ENCODE measurements at regions not wholly inside any gene's neighbourhood (a gene's known extent, or its start where the extent isn't known, plus 50 kb on each side); places are given as distances from the start of the nearest gene placed in this dataset.

DNA sequence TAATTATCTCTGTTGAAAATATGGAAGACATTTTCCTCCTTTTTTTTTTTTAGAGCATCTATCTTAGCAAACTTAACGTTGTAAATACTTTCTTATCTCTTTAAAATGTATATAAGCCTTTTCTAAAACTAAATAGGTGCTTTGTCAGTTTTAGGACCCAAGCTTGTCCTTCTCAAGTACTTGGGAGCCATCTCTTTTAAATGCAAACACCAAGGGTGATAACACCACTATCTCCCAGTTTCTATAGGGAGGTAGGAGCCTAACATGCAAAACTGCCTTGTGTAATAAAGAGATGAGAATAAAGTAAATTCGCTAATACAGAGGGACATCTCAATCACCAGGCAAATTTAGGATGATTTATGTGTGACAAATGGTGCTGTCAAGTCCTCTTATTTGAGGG, 157.0 kb upstream of the FAM83B start:
- Histone ChIP-seq H3K9me3 (ENCODE audit: control insufficient read depth, insufficient read depth, low read depth, low read length) (no peaks in the 10 kb centered on the region), H3K4me1 (ENCODE audit: control insufficient read depth, insufficient read depth, low read length) (peaks cover 14% of the 10 kb centered on the region; the same call in 1 of the 2 replicates), H3K9ac (ENCODE audit: low read length) (no peak overlapping the region), H3K36me3 (ENCODE audit: control insufficient read depth, insufficient read depth, low read length) (no peaks in the 10 kb centered on the region), H3K4me3 (ENCODE audit: low read depth, low read length) (no peak overlapping the region), H3K27ac (ENCODE audit: low read depth, low read length) (no peak overlapping the region), H3K27me3 (ENCODE audit: control insufficient read depth, insufficient read depth, low read length) (peaks cover 82% of the 10 kb centered on the region)

DNA sequence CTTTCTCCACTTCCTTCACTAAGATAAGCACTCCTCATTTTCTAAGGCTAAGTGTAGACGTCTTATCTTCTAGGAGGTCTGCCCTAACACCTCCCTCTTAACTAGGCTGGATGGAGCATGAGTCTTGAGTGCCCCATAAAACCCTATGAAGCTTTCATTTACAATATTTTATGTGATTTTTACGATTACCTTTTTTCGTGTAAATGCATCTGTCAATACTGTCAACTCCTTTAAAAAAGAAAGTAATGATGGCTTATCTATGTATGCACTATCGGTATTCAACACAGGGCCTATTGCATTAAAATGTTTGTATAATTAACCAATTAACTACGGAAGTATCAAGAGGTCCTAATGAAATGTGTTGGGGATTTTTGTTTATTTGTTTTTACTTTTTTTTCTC, 156.0 kb upstream of the FAM83B start:
- no peaks in the 10 kb centered on the region for H3K9me3 ChIP-seq (ENCODE audit: control insufficient read depth, insufficient read depth, low read depth, low read length)
- peaks cover 73% of the 10 kb centered on the region for H3K27me3 ChIP-seq (ENCODE audit: control insufficient read depth, insufficient read depth, low read length)

DNA sequence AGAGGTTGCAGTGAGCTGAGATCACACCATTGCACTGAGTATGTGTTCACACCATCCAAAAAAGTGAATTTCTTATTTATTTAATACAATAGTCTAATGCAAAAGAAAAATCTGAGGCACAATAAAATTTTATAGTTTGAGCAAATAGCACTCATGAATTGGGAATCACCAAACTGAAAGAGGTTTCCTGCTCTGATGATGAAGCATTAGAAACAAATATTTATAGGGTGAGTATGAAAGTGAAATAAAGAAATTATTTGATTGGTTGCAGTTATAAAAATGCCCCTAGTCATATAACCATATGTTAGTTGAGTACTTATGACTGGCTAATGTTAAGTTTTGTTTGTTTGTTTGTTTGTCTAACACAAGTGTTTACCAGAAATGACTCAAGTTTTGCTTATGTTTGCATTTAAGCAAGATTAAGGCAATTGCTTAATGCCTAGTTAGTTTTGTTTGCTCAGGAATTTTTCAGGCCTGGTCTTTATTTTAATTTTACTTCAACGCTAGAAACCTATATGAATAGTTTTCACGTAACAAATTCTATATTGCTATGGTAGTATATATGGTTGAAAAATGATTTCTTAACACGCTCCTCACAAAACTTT, 151.5 kb upstream of the FAM83B start:
- H3K9me3 ChIP-seq (ENCODE audit: control insufficient read depth, insufficient read depth, low read depth, low read length) = no peaks in the 10 kb centered on the region
- H3K27me3 ChIP-seq (ENCODE audit: control insufficient read depth, insufficient read depth, low read length) = peaks cover 28% of the 10 kb centered on the region
- H3K4me3 ChIP-seq (ENCODE audit: low read depth, low read length) = no peak overlapping the region
- H3K27ac ChIP-seq (ENCODE audit: low read depth, low read length) = no peak overlapping the region
- H3K4me1 ChIP-seq (ENCODE audit: control insufficient read depth, insufficient read depth, low read length) = peaks cover 4% of the 10 kb centered on the region; the same call in 1 of the 2 replicates
- no peaks in the 10 kb centered on the region for H3K36me3 ChIP-seq (ENCODE audit: control insufficient read depth, insufficient read depth, low read length)
- no peak overlapping the region for H3K9ac ChIP-seq (ENCODE audit: low read length)

More for the DNA sequence above, 156.0 kb upstream of the FAM83B start:
- no peaks in the 10 kb centered on the region for H3K36me3 ChIP-seq (ENCODE audit: control insufficient read depth, insufficient read depth, low read length)
- no peak overlapping the region for H3K27ac ChIP-seq (ENCODE audit: low read depth, low read length)
- no peak overlapping the region for H3K9ac ChIP-seq (ENCODE audit: low read length)
- peaks cover 14% of the 10 kb centered on the region; the same call in 1 of the 2 replicates for H3K4me1 ChIP-seq (ENCODE audit: control insufficient read depth, insufficient read depth, low read length)
- H3K4me3 ChIP-seq (ENCODE audit: low read depth, low read length) = no peak overlapping the region

DNA sequence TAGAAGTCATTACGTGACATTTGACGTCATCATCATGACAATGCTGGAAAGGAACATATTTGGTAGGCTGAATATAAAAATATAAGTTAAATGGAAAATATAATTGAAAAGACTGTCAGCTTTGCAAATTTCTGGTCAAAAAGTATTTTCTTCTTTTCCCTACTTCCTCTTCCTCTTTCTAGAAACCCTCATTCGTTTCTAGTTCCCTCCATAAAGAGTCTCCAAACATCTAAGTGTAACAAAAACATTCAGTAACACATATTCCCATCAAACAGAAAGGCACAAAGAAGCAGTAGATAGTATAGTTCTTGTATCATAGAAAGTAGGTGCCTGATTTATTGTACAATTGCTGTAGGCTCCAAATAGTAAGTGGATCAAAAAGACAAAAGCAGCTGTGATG, 150.8 kb upstream of the FAM83B start:
- no peak overlapping the region for H3K27ac ChIP-seq (ENCODE audit: low read depth, low read length)
- H3K9me3 ChIP-seq (ENCODE audit: control insufficient read depth, insufficient read depth, low read depth, low read length) = no peaks in the 10 kb centered on the region
- H3K36me3 ChIP-seq (ENCODE audit: control insufficient read depth, insufficient read depth, low read length) = no peaks in the 10 kb centered on the region
- no peak overlapping the region for H3K4me3 ChIP-seq (ENCODE audit: low read depth, low read length)
- H3K9ac ChIP-seq (ENCODE audit: low read length) = no peak overlapping the region
- H3K4me1 ChIP-seq (ENCODE audit: control insufficient read depth, insufficient read depth, low read length) = no peaks in the 10 kb centered on the region
- peaks cover 20% of the 10 kb centered on the region for H3K27me3 ChIP-seq (ENCODE audit: control insufficient read depth, insufficient read depth, low read length)

DNA sequence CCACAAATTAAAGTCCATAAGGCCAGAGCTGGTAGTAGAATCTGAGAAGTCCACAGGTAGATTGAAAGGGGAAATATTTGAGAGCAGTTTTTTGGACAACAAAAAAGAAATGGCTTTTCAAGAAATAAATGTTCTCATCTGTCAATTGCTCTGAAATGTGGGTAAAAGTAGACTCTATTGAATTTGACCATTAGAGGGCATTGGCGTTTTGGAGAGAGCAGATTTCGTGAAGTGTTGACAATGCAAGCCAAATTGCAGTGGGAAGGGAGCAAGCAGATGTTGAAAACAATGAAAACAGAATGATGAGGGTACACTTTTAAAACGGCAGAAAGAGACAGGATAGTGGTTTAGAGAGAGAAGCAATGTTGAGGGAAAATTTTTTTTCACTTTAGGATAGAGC, 149.1 kb upstream of the FAM83B start:
- Histone ChIP-seq H3K27ac (ENCODE audit: low read depth, low read length) (no peak overlapping the region), H3K27me3 (ENCODE audit: control insufficient read depth, insufficient read depth, low read length) (peaks cover 6% of the 10 kb centered on the region), H3K36me3 (ENCODE audit: control insufficient read depth, insufficient read depth, low read length) (no peaks in the 10 kb centered on the region), H3K4me1 (ENCODE audit: control insufficient read depth, insufficient read depth, low read length) (no peaks in the 10 kb centered on the region), H3K9ac (ENCODE audit: low read length) (no peak overlapping the region), H3K9me3 (ENCODE audit: control insufficient read depth, insufficient read depth, low read depth, low read length) (no peaks in the 10 kb centered on the region), H3K4me3 (ENCODE audit: low read depth, low read length) (no peak overlapping the region)

DNA sequence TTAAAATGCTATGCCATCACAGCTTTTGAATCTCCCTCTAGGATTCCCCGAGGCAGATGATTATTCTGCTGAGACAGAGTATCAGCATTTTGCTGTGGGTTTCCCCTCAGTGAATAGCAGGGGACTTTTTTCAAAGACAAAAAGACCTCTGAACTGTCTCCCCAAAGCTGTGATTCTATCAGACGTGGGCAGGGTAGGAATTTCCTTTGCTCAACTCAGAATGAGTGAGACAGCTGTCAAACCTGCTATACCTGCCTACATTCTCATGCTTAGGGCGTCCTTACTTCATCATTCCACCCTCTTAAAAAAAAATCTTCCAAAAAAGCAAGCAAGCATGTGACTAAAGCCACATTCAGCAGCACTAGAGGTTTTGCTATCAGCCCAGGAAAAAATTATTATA, 147.6 kb upstream of the FAM83B start:
- Histone ChIP-seq H3K4me3 (ENCODE audit: low read depth, low read length) (no peak overlapping the region), H3K4me1 (ENCODE audit: control insufficient read depth, insufficient read depth, low read length) (no peaks in the 10 kb centered on the region), H3K27me3 (ENCODE audit: control insufficient read depth, insufficient read depth, low read length) (no peaks in the 10 kb centered on the region; the same call in 1 of the 2 replicates), H3K36me3 (ENCODE audit: control insufficient read depth, insufficient read depth, low read length) (no peaks in the 10 kb centered on the region), H3K9ac (ENCODE audit: low read length) (no peak overlapping the region), H3K9me3 (ENCODE audit: control insufficient read depth, insufficient read depth, low read depth, low read length) (no peaks in the 10 kb centered on the region), H3K27ac (ENCODE audit: low read depth, low read length) (no peak overlapping the region)

DNA sequence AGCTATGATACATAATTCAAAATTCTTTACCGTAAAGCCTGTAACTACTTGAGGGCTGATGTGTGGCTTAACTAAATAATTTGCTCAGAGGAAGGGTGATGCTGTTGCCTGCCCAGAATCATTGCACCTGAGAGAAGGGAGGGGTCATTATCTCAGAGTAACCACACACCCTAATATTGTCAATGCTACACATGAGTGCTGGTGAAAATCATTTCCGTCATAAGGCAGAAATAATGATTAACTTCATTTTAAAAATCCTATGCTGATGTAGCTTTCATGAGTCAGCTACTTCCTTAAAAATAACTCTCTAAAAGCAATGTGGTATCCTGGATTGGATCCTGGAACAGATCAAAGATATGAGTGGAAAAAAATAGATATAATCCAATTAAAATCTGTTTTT, 146.4 kb upstream of the FAM83B start:
- Histone ChIP-seq H3K27ac (ENCODE audit: low read depth, low read length) (no peak overlapping the region), H3K27me3 (ENCODE audit: control insufficient read depth, insufficient read depth, low read length) (no peaks in the 10 kb centered on the region), H3K9me3 (ENCODE audit: control insufficient read depth, insufficient read depth, low read depth, low read length) (no peaks in the 10 kb centered on the region), H3K4me1 (ENCODE audit: control insufficient read depth, insufficient read depth, low read length) (no peaks in the 10 kb centered on the region; the same call in 1 of the 2 replicates), H3K4me3 (ENCODE audit: low read depth, low read length) (no peak overlapping the region), H3K36me3 (ENCODE audit: control insufficient read depth, insufficient read depth, low read length) (no peaks in the 10 kb centered on the region), H3K9ac (ENCODE audit: low read length) (no peak overlapping the region)

DNA sequence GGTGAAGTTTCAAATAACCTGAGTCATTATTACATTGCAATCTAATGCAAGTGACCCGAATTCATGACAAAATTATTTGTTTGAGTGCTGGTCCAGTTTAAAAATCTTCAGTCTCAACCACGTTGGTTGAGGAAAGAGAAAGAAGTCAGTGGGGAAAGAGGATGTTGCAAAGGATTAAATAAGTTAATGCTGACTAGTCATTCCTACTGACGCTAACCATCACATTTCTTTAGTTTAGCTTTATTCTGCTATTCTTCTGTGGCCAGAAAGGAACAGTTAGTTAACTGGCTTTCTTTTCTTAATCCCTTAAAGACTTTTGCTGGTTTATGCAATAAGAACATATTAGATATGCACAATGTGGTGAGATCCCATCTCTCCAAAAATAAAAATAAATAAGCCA, 143.8 kb upstream of the FAM83B start:
- Histone ChIP-seq H3K9ac (ENCODE audit: low read length) (no peak overlapping the region), H3K4me1 (ENCODE audit: control insufficient read depth, insufficient read depth, low read length) (peaks cover 17% of the 10 kb centered on the region), H3K36me3 (ENCODE audit: control insufficient read depth, insufficient read depth, low read length) (no peaks in the 10 kb centered on the region), H3K4me3 (ENCODE audit: low read depth, low read length) (no peak overlapping the region), H3K9me3 (ENCODE audit: control insufficient read depth, insufficient read depth, low read depth, low read length) (no peaks in the 10 kb centered on the region), H3K27ac (ENCODE audit: low read depth, low read length) (no peak overlapping the region), H3K27me3 (ENCODE audit: control insufficient read depth, insufficient read depth, low read length) (no peaks in the 10 kb centered on the region)

DNA sequence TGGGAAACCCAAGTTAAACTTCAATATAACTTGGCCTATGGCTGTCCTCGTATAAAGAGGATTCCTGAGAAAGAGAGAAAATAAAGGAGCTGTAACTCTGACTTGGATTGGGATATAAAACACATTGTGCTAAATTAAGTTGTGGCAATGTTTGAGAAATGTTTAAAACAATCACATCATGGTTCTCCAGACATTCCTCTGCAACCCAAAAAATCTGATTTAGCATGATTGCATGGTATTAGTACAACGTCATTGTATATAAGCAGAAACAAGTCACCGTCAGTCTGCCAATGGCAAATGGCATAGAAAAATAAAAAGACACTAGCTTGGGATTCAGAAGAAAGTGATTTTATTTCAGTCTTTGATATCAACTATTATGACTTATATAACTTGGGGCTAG, 140.2 kb upstream of the FAM83B start:
- peaks cover 17% of the 10 kb centered on the region for H3K4me1 ChIP-seq (ENCODE audit: control insufficient read depth, insufficient read depth, low read length)
- H3K9me3 ChIP-seq (ENCODE audit: control insufficient read depth, insufficient read depth, low read depth, low read length) = no peaks in the 10 kb centered on the region
- no peak overlapping the region for H3K9ac ChIP-seq (ENCODE audit: low read length)
- no peaks in the 10 kb centered on the region for H3K36me3 ChIP-seq (ENCODE audit: control insufficient read depth, insufficient read depth, low read length)
- no peak overlapping the region for H3K27ac ChIP-seq (ENCODE audit: low read depth, low read length)
- H3K27me3 ChIP-seq (ENCODE audit: control insufficient read depth, insufficient read depth, low read length) = no peaks in the 10 kb centered on the region
- H3K4me3 ChIP-seq (ENCODE audit: low read depth, low read length) = no peak overlapping the region

DNA sequence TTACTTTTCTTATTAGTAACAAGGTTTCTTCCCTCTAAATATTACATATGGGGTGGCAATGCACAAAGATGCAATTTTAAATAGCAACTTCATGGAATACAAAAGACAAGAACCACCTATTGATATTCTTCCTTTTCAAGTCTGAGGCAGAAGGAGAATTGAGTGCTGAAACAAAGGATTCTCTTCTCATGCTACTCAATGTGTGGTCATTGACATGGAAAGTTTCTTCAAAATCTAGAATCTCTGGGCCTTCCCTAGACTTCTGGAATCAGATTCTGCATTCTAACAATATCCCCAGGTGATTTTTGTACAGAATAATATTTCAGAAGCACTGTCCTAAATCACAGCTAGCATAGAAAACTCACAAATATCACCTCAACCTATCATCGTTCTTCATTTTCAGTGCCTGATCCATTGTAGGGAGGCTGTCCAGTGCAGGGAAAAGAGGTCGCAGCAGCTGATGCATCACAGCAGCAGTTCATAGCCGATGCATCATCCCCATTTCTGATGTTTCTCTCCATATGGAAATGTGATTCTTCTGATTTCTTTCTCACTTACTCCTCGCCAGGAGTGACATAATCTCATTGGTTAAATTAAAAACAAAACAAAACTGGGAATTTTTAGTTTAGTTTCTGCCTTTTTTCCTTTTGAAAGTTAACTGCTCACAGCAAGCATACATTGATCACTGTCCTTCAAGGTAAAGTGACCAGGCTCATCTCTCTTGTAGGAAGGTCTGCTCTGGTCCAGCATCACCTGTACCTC, 139.5 kb upstream of the FAM83B start:
- Histone ChIP-seq H3K4me3 (ENCODE audit: low read depth, low read length) (no peak overlapping the region), H3K36me3 (ENCODE audit: control insufficient read depth, insufficient read depth, low read length) (no peaks in the 10 kb centered on the region), H3K27me3 (ENCODE audit: control insufficient read depth, insufficient read depth, low read length) (no peaks in the 10 kb centered on the region), H3K27ac (ENCODE audit: low read depth, low read length) (no peak overlapping the region), H3K4me1 (ENCODE audit: control insufficient read depth, insufficient read depth, low read length) (peaks cover 17% of the 10 kb centered on the region), H3K9ac (ENCODE audit: low read length) (no peak overlapping the region), H3K9me3 (ENCODE audit: control insufficient read depth, insufficient read depth, low read depth, low read length) (no peaks in the 10 kb centered on the region)

DNA sequence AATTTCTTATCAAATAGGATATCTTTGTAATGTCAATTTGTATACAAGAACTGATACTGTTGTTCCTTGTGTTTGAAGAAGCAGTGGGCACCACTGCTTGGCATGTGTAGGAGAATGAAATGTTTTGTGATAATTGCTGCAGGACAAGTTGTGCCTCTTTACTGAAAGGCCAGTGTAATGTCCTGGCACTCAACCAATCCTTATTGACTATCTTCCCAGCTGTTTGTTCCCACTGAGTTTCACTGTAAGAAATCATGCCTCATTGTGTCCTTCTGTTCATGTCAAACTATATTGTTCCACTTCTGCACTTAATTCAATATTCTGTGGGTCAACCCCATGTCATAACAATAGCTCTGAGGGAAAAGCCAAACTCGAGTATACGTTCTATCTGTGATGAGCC, 136.1 kb upstream of the FAM83B start:
- H3K9me3 ChIP-seq (ENCODE audit: control insufficient read depth, insufficient read depth, low read depth, low read length) = no peaks in the 10 kb centered on the region

More for the DNA sequence above, 136.1 kb upstream of the FAM83B start:
- H3K4me1 ChIP-seq (ENCODE audit: control insufficient read depth, insufficient read depth, low read length) = peaks cover 17% of the 10 kb centered on the region
- no peaks in the 10 kb centered on the region for H3K36me3 ChIP-seq (ENCODE audit: control insufficient read depth, insufficient read depth, low read length)
- H3K4me3 ChIP-seq (ENCODE audit: low read depth, low read length) = no peak overlapping the region
- H3K27ac ChIP-seq (ENCODE audit: low read depth, low read length) = no peak overlapping the region
- H3K9ac ChIP-seq (ENCODE audit: low read length) = no peak overlapping the region
- no peaks in the 10 kb centered on the region for H3K27me3 ChIP-seq (ENCODE audit: control insufficient read depth, insufficient read depth, low read length)
